DMS79 (cell line): ENCODE measurements at regions not wholly inside any gene's neighbourhood (a gene's known extent, or its start where the extent isn't known, plus 50 kb on each side); places are given as distances from the start of the nearest gene placed in this dataset.
"Not testable (repeated sequence)": the region's sequence is repeated elsewhere in the genome, so short reads cannot be mapped to it uniquely, and the experiment has no call there.

Source experiments
- DNase-seq: peaks from one replicate; lab custom pipeline; 2025; lab: John Stamatoyannopoulos, UW

DNA sequence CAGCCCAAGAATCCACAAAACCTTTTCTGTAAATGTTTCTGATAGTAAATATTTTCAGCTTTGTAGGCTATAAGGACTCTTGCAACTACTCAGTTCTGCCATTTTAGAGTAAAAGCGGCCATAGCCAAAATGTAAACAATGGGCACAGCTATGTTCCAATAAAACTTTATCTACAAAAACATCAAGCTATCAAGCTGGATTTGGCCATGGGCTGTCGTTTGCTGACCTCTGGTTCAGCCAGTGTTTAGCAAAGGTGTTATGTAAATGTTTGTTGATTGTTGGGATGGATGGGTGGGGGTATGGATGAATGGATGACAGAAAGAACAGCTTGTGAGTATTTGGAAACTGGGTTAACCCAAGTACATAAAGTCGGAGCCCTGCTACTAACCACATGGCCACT, 111.1 kb upstream of the VRK1 start:
- no peak for DNase-seq

DNA sequence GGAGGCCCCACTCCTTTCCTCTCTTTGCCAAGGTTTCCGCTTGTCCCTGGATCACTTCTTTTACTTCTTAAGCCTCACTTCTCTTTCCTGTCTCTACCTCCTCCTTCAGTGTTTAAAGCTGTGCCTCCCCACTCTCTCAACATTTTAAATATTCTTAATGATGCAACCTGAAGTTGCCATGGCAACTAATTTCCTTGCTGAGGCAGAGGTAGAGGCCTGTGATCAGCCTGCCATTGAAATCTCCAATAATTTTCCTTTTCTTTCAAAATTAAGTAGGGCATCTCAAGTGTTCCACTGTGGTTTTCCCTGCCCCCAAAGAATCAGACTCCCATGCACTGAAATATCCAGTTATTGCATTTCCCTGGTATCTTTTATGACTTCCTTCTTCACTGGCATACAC, 108.6 kb upstream of the VRK1 start:
- DNase-seq, result no peak

DNA sequence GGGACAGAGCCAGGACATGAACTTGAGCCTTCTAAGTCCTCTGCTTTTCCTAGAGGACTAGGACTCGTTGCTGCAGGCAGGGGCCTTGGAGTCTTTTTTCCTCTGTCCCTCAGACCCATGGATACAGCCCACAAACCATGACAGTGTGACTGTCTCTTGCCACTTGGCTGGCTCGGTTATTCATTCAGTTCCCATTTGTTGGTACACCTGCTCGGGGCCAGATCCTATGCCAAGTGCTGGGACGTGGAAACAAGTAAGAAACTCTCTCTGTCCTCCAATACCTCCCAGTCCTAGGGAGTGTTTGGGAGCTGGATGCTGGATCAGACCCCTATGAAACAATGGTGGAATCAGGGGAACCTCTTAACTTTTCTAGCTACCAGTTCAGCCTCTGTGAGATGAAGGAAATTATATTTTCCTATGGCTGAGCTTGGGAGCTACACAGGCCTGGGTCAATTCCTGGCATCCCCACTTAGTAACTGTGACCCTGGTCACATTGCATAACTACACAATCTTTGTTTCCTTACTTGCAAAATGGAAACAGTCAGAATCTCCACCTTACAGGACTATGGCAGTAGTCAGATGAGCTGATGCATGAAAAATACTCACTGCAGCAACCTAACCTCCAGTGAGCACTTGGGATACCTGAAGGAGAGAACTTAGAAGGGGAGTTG, 106.3 kb upstream of the VRK1 start:
- no peak for DNase-seq

DNA sequence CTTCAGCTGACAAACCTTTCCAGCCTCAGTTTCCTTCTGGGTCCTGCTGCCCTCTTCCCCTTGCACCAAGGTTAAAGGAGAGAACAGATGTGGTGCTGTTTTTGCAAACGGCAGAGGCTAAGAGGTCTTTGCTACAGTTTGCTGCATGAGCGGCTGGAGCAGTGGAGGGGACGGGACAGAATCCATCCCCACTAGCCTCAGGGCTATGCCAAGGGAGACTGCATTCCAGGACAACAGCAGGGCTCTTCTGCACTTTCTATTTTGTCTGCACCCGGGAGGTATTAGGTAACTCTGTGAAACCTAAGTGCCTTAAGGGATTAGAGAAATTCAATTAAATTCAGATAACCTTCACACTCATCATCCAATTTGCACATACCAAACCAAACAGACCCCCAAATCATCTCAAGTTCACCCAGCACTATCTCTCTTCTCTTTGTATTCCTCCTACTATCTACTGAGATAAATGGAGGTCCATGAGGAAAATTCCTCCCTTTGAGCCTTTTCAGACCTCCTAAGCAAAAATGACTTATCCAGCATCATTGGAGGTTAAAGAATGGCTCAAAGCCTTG, 103.8 kb upstream of the VRK1 start:
- no peak for DNase-seq

DNA sequence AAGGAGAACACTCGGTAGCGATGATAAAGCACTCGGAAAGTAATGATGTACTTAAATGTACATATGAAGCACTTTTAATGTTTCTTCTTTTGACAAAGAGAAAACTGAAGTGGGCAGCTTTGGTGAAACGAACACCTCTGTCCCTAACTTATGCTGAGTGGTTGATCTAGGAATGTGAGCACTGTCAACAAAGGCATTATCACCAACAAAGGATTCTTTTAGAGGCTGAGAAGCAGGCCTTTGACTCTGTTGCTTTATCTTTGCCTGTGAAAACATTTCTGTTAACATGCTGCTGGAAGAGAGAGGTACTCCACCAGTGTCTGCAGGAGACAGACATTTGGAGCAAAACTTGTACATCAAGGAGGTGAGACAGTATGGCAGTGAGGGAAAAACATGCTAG, 103.2 kb upstream of the VRK1 start:
- no peak for DNase-seq

DNA sequence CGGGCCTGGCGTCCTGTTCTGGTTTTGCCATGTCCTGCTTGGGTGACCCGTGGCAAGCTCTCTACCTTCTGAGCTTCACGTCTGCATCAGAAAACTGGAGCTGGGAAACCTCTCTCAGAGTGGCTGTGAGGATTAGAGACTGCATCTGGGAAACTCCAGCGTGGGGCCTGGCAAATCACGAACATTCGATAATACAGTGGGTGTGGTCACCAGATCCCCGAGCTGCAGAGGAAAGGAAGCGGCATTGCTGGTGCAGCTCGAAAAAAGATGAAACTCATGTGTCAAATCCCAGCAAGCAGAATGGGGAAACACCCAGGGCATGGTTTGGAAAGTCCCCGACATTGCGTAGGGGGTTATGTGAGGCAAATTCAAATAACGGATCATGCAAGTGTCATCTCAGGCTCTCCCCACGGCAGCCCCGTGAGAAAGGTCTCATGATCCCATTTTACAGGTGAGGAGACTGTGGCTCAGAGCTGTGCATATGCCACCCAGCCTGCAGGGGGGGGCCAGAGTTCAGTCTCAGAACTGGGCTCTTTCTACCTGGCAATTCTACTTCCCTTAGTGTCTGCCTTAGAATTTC, 98.1 kb upstream of the VRK1 start:
- DNase-seq, result no peak

DNA sequence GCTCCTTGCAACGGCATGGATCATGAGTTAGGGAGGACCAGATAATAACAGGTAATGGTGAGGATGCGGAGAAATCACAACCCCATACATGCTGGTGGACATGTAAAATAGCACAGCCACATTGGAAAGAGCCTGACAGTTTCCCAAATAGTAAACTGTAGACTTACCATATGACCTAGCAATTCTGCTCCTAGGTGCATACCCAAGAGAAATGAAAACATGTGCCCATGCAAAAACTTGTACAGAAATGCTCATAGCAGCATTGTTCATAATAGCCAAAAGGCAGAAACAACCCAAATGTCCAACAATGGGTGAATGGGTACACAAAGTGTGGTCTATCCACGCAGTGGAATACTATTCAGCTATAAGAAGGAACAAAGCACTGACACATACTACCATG, 97.5 kb upstream of the VRK1 start:
- no peak for DNase-seq

DNA sequence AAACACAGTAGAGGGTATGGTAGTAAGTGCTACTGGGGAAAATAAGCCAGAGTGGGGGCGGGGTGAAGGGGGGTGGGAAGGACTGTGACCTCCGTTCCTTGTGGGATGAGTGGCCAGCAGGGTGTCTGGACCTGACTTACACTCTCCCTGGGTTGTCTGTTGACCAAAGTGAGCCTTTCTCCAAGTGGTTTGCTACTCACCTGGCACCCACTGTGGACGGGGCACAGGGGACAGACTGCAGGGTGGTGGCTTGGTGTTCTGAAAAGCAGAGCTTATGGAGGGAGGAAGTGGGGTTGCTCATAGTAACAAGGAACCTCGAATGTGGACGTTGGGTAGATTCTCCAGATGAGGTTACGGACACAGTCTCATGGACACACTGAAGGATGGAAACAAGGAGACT, 94.4 kb upstream of the VRK1 start:
- DNase-seq, result no peak

DNA sequence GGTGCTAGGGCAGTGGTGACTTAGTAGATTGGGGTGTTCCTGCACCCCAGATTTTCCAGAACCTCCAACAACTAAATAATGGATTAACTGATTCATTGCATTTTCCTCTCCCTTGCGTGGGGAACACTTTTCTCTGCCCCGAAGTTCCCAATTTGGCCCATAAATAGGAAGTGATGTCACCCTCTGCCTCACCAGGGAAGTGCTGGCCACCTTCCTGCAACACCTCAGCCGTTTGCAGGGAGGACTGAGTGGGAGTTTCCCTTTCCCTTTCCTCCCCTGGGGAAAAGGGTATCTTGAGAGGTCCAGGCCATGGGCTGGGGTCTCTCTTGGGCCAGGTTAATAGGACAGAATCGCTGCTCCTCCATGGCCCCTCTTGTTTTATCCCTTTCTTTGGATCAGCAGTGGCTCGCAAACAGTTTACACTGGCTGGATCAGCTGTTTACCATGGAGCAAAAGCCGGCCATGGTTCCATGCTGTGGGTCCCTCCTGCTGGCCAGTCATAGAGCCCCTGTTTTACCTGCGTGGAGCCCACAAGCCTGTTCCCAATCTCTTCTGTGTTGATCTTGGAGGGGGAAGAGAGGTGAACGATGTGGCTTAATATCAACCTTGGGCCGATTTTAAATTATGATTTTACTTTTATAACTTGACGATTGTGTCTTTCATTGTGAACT, 91.6 kb upstream of the VRK1 start:
- no peak for DNase-seq

DNA sequence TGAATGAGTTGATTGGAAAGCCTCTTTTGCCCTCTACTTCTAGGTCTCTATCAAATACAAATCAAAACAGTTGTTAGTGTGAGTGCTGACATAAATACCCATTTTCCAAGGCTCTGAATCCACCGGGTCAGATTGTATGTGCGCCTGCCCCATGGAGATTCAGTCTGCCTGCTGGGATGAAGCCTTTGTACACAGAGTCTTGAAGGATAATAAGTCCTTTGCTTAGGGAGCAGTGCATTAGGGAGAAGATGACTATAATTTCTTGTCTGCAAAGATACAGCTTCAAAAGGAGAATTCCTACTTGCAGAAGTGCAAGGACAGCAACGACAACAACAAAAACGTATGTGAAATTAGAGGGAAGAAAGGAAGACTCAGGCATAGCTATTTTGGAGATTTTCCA, 90.3 kb upstream of the VRK1 start:
- no peak for DNase-seq

DNA sequence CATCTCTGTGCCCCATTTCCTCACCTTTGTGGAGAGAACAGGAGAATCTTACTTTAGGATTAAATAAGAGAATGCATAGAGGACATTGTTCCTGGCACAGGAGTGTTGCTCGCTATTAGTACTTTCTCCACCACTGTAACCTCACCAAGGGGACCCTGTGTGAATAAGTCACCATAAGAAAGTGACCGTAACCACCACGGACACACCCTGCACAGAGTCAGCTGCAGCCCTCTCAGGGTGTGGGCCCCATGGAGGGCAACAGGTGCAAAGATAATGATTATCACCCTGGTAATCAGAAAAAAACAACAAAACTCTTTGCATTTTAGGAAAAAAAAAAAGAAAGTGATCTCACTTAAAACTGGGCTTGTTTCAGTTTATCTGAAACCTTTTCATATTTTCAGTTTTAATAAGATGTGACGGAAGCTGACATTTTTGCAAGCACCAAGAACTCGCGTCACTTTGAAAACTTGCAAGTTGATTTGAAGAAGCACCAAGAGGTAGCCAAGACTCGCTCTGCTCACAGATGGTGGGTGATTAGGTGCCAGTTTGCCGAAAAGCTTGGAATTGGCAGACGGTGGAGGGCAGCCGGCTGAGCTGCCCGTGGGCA, 87.0 kb upstream of the VRK1 start:
- no peak for DNase-seq

DNA sequence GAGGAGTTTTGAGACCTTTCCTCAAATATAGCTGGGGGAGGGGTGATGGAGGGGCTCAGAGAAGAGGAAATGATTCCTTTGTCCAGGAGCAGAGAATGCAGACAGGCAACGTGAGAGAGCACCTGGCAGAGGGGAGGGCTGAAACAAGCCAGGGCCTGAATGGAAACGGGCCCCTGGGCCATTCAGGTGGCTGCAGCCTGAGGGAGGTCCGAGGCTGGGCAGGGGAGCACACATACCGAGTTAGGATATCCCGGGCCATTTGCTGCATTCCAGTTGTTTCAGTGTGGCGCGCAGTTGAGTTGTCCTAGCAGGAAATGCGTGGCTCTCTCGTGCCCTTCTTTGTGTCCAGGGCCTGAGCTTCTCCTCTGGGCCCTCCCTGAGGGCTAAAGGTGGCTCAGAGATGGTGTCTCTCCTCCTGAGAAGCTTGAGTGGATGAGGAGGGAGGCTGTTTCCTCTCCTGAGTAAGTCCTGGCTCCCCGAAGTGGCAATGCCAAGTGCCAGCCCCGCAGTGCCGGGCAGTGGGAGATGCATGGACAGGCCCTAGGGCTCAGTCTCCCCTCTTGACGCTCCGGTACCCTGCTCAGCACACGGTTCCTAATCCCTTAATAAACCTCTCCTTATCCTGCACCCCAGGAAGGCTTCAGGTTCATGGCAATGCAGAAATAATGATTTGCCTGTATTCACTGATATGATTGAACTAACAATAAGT, 85.5 kb upstream of the VRK1 start:
- DNase-seq, result no peak

DNA sequence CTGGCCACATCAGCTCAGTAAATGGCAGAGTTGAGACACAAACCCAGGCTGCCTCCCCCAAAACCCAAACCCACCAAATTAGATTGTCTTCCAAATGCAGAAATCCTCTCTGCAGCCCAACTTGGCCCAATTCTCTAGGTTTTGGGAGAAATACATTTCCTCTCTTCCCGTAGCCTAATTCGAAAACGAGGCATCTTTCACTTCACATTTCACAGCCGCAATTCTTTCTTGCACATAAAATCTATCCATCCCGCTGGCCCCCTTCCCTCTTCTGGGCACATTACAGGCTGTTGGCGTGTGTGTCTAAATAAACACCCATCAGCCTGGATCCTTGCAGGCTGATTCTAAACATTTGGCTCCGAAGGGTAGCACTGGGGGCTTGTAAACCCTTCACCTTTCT, 83.8 kb upstream of the VRK1 start:
- no peak for DNase-seq

DNA sequence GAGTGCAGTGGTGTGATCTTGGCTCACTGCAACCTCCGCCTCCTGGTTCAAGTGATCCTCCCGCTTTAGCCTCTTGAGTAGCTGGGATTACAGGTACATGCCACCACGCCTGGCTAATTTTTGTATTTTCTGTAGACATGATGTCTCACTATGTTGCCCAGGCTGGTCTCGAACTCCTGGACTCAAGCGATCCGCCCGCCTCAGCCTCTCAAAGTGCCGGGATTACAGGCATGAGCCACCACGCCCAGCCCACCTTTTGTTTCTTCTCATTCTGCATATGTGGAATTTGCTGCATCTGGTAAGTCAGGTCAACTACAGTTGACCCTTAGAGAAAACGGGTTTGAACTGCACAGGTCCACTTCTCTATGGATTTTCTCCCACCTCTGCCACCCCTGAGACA, 82.6 kb upstream of the VRK1 start:
- not testable (repeated sequence) for DNase-seq

DNA sequence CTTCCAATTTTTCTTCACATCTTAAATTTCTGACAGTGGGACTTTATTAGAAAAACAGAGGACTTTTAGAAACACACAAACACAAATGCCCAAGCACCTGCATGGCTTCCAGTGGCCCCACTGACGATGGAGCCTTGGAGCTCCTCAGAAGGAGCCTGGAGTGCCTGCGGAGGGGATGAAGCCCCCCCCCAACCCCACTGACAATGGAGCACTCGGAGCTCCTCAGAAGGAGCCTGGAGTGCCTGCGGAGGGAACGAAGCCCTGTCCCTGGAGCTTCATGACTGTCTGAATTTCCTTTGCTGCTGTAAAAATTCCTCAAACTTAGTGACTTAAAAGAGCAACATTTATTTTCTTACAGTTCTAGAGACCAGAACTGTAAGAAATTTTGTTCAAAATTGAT, 80.1 kb upstream of the VRK1 start:
- no peak for DNase-seq

DNA sequence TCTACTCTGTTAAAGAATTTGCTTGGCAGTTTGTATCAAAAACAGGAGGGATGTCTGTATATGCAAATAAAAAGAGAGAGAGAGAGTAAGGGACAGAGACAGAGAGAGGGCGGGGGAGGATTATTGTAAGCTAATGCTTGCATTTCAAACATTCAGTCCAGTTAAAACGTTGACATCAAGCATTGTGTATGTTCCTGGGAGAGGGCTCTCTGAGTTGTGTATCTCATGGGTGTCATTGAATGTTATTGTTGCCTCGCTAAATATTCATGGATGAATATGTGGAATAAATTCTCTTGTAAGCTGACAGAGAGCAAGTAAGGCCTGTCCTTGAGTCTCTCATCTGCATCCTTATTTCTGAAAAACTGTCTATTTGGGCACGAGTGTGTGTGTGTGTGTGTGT, 78.8 kb upstream of the VRK1 start:
- no peak for DNase-seq

DNA sequence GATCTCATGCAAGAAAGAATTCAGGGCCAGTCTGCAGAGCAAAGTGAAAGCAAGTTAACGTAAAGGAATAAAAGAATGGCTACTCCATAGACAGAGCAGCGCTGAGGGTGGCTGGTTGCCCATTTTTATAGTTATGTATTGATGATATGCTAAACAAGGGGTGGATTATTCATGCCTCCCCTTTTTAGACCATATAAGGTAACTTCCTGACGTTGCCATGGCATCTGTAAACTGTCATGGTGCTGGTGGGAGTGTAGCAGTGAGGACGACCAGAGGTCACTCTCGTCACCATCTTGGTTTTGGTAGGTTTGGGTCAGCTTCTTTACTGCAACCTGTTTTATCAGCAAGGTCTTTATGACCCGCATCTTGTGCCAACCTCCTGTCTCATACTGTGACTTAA, 76.5 kb upstream of the VRK1 start:
- DNase-seq, result not testable (repeated sequence)

DNA sequence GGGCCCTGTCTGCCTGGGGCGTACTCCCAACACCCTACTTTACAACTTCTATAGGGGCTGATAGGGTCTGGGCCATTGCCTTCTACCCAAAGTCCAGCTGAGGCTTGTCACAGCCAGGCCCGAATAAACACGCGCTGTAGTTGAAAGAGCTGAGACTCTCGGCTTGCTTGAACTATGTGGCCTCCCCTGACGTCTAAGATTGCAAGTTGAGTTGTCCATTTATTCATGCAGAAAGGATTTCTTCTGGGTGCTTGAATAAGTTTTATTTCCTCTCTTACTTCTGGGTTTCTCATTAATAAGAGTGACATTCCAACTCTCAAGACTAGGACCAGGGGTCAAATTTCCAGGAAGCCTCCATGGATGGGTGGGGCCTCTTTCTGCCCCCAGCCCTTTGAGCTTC, 74.4 kb upstream of the VRK1 start:
- DNase-seq, result no peak

DNA sequence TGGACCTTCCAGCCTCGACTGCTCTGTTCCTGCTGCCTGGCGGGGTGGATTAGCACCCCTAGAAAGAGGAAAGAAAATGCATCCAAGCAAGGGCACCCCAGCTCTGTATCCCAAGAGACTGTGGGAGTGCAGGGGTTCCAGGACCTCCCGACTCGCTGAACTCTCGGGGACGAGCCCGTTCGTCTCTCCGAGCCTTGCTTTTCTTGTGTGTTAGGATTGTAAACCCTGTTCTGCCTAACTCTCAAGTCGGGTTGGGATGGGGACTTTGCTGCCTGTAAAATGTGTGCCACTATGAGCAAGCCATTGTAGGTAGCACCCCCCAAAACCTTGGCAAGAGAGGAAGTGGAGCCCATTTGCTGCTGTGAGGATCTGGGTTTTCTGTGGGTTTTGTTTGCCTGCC, 73.2 kb upstream of the VRK1 start:
- no peak for DNase-seq

DNA sequence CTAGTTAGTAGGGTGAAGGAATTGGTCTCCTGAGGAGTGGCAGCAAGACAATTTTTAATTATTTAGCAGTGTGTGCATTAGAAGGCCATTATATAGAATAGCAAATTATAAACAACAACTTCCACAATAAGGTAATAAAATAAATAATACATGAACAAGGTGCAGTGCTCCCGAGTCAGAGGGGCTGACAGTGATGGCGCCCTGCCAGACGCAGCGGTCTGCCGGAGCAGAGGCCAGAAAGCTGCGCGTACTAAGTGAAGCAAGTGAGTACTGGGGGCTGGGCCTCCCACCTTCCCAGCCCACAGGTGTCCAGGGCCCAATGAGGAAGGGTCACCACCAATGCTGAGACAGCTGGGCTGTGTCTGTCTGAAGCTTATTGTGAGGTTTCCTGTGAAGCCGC, 72.0 kb upstream of the VRK1 start:
- DNase-seq, result no peak

DNA sequence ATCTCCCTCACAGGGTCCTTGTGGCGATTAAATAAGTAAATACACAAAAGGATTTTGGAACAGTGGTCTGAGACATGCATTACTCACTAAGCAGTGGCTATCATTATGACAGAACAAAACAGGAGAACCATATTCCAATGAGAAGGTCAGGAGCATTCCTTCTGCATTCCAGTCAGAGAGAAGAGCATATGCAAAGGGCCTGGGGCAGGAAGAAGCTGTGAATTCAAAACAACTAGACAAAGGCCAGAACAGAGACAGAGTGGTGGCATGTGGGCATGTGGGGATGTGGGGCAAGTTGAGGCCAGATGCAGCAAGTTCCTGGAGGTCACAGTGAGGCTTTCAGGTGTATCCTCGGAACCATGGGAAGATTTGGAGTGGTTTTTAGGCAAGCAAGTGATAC, 70.1 kb upstream of the VRK1 start:
- no peak for DNase-seq

DNA sequence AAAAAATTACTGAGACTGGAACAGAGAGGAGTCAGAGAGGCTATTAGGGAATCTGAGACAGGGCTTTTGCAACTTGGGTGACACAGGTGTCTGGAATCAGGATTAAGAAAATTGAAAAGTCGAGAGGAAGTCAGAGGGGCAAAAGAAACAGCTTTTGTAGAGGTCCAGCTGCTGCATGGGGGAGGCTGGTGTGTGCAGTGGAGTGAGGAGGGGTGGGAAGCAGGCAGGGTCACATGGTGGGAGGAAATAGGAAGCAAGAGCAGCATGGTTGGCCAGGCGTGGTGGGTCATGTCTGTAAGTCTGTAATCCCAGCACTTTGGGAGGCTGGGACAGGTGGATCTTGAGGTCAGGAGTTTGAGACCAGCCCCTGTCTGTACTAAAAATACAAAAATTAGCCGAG, 69.7 kb upstream of the VRK1 start:
- DNase-seq, result no peak
